Endothelial cell of umbilical vein (primary cell): ENCODE measurements at regions not wholly inside any gene's neighbourhood (a gene's known extent, or its start where the extent isn't known, plus 50 kb on each side); places are given as distances from the start of the nearest gene placed in this dataset.

Source experiments
- POLR2A ChIP-seq: IDR thresholded peaks from 2 replicates; pipeline ENCODE4 v1.6.1; 2012; ENCODE audit warnings: low read depth, mild to moderate bottlenecking, control low read depth, low read length
- POLR2AphosphoS5 ChIP-seq: IDR thresholded peaks from 2 replicates; pipeline ENCODE4 v1.6.1; 2012; ENCODE audit warnings: low read depth, mild to moderate bottlenecking, control low read depth, low read length, moderate library complexity; ENCODE audit not compliant: insufficient read depth
- TF ChIP-seq, protein P1 (sequence below), 2 donors: IDR thresholded peaks; 1 replicate in 1 of 2; 2 replicates in 1 of 2; pipeline ENCODE4 v1.5.1; 2011; ENCODE audit warnings: low read length in 2 of 2, mild to moderate bottlenecking in 2 of 2, moderate library complexity in 2 of 2, control low read depth in 1 of 2, inconsistent platforms in 1 of 2, low read depth in 1 of 2; ENCODE audit not compliant: insufficient read depth in 1 of 2; ENCODE audit errors: extremely low read depth in 1 of 2
- TF ChIP-seq, protein P2 (sequence below): IDR thresholded peaks from 2 replicates; pipeline ENCODE4 v1.6.1; 2011; ENCODE audit not compliant: insufficient read depth, insufficient read length

DNA sequence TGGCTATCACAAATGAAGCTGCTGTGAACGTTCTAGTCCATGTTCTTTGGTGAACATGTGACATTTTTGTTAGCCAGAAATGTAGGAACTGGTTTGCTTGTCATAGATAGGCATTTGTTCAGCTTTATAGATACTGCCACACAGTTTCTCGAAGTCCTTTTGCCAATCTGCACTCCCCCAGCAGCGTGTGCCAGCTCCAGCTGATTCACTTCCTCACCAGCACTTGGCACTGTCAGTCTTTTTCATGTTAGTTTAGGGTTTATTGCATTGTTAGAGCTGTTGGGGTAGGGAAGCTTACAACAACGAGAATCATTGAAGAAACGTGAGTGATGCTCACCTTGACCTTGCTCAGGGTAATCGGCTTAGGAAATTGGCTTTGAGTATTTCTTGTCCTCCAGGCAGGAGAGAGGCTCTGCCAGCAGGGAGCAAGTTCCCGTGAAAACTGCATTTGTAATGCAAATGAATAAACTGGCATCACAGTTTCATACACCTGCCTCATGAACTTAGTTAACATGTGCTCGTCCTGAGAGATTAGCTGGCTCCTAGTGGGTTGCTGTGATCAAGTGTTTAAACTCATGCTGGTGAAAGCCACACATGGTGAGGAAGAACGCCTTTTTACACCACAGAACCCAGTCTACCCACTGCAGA, 83.9 kb downstream of the ING1 start:
- TF ChIP-seq POLR2AphosphoS5, result no peak
- TF ChIP-seq POLR2A, result no peak
- TF ChIP-seq, protein P1, sequence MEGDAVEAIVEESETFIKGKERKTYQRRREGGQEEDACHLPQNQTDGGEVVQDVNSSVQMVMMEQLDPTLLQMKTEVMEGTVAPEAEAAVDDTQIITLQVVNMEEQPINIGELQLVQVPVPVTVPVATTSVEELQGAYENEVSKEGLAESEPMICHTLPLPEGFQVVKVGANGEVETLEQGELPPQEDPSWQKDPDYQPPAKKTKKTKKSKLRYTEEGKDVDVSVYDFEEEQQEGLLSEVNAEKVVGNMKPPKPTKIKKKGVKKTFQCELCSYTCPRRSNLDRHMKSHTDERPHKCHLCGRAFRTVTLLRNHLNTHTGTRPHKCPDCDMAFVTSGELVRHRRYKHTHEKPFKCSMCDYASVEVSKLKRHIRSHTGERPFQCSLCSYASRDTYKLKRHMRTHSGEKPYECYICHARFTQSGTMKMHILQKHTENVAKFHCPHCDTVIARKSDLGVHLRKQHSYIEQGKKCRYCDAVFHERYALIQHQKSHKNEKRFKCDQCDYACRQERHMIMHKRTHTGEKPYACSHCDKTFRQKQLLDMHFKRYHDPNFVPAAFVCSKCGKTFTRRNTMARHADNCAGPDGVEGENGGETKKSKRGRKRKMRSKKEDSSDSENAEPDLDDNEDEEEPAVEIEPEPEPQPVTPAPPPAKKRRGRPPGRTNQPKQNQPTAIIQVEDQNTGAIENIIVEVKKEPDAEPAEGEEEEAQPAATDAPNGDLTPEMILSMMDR (IDR thresholded peaks at IDR 0.05; ENCODE audit: extremely low read depth in 1 of 2, insufficient read depth in 1 of 2, low read depth in 1 of 2, low read length in 2 of 2), result no peak
- TF ChIP-seq, protein P2, sequence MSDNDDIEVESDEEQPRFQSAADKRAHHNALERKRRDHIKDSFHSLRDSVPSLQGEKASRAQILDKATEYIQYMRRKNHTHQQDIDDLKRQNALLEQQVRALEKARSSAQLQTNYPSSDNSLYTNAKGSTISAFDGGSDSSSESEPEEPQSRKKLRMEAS, result no peak
